ENCODE measurements at regions not wholly inside any gene's neighbourhood (a gene's known extent, or its start where the extent isn't known, plus 50 kb on each side); places are given as distances from the start of the nearest gene placed in this dataset.

- Histone ChIP-seq H3K27me3 (ENCODE audit: insufficient read depth, low read length) (no peaks in the 10 kb centered on the region), H3K4me3 (ENCODE audit: low read length) (no peak overlapping the region), H3K9me3 (ENCODE audit: low read depth, low read length) (no peaks in the 10 kb centered on the region), H3K4me1 (ENCODE audit: insufficient read depth, low read length) (no peaks in the 10 kb centered on the region)
Observed at GRCh38 chr6:121837545-121838229, 402.2 kb downstream of the GJA1 start.

GRCh38 chr6:121838842-121839241 is 403.4 kb downstream of the GJA1 start:
- H3K4me1 ChIP-seq (ENCODE audit: insufficient read depth, low read length): no peaks in the 10 kb centered on the region
- H3K27me3 ChIP-seq (ENCODE audit: insufficient read depth, low read length): no peaks in the 10 kb centered on the region
- H3K9me3 ChIP-seq (ENCODE audit: low read depth, low read length): no peaks in the 10 kb centered on the region
- H3K4me3 ChIP-seq (ENCODE audit: low read length): no peak overlapping the region

- no peaks in the 10 kb centered on the region for H3K9me3 ChIP-seq (ENCODE audit: low read depth, low read length)
- H3K4me3 ChIP-seq (ENCODE audit: low read length): no peak overlapping the region
- H3K27me3 ChIP-seq (ENCODE audit: insufficient read depth, low read length): no peaks in the 10 kb centered on the region
- H3K4me1 ChIP-seq (ENCODE audit: insufficient read depth, low read length): no peaks in the 10 kb centered on the region
Observed at GRCh38 chr6:121839896-121840295, 404.4 kb downstream of the GJA1 start.

- Histone ChIP-seq H3K9me3 (ENCODE audit: low read depth, low read length) (no peaks in the 10 kb centered on the region), H3K4me3 (ENCODE audit: low read length) (no peak overlapping the region), H3K4me1 (ENCODE audit: insufficient read depth, low read length) (no peaks in the 10 kb centered on the region), H3K27me3 (ENCODE audit: insufficient read depth, low read length) (no peaks in the 10 kb centered on the region)
Observed at GRCh38 chr6:121844898-121845297, 409.5 kb downstream of the GJA1 start.

- Histone ChIP-seq H3K4me1 (ENCODE audit: insufficient read depth, low read length) (no peaks in the 10 kb centered on the region), H3K9me3 (ENCODE audit: low read depth, low read length) (no peaks in the 10 kb centered on the region), H3K27me3 (ENCODE audit: insufficient read depth, low read length) (no peaks in the 10 kb centered on the region), H3K4me3 (ENCODE audit: low read length) (no peak overlapping the region)
Observed at GRCh38 chr6:121847806-121848522, 412.5 kb downstream of the GJA1 start.

GRCh38 chr6:121848523-121849255 is 413.2 kb downstream of the GJA1 start:
- H3K27me3 ChIP-seq (ENCODE audit: insufficient read depth, low read length): no peaks in the 10 kb centered on the region
- no peak overlapping the region for H3K4me3 ChIP-seq (ENCODE audit: low read length)
- no peaks in the 10 kb centered on the region for H3K9me3 ChIP-seq (ENCODE audit: low read depth, low read length)
- H3K4me1 ChIP-seq (ENCODE audit: insufficient read depth, low read length): no peaks in the 10 kb centered on the region

- no peaks in the 10 kb centered on the region for H3K27me3 ChIP-seq (ENCODE audit: insufficient read depth, low read length)
- no peaks in the 10 kb centered on the region for H3K4me1 ChIP-seq (ENCODE audit: insufficient read depth, low read length)
Observed at GRCh38 chr6:121849477-121849876, 414.0 kb downstream of the GJA1 start.

GRCh38 chr6:121851056-121851455 is 415.6 kb downstream of the GJA1 start:
- Histone ChIP-seq H3K27me3 (ENCODE audit: insufficient read depth, low read length) (no peaks in the 10 kb centered on the region), H3K4me3 (ENCODE audit: low read length) (no peak overlapping the region), H3K9me3 (ENCODE audit: low read depth, low read length) (no peaks in the 10 kb centered on the region), H3K4me1 (ENCODE audit: insufficient read depth, low read length) (no peaks in the 10 kb centered on the region)

More at GRCh38 chr6:121849477-121849876, 414.0 kb downstream of the GJA1 start:
- Histone ChIP-seq H3K4me3 (ENCODE audit: low read length) (no peak overlapping the region), H3K9me3 (ENCODE audit: low read depth, low read length) (no peaks in the 10 kb centered on the region)

- Histone ChIP-seq H3K4me1 (ENCODE audit: insufficient read depth, low read length) (no peaks in the 10 kb centered on the region), H3K27me3 (ENCODE audit: insufficient read depth, low read length) (no peaks in the 10 kb centered on the region), H3K9me3 (ENCODE audit: low read depth, low read length) (no peaks in the 10 kb centered on the region), H3K4me3 (ENCODE audit: low read length) (no peak overlapping the region)
Observed at GRCh38 chr6:121853686-121854085, 418.2 kb downstream of the GJA1 start.

- H3K9me3 ChIP-seq (ENCODE audit: low read depth, low read length): no peaks in the 10 kb centered on the region
- no peaks in the 10 kb centered on the region for H3K4me1 ChIP-seq (ENCODE audit: insufficient read depth, low read length)
- no peak overlapping the region for H3K4me3 ChIP-seq (ENCODE audit: low read length)
- H3K27me3 ChIP-seq (ENCODE audit: insufficient read depth, low read length): no peaks in the 10 kb centered on the region
Observed at GRCh38 chr6:121855521-121855920, 420.1 kb downstream of the GJA1 start.

GRCh38 chr6:121856296-121856695 is 420.9 kb downstream of the GJA1 start:
- no peaks in the 10 kb centered on the region for H3K4me1 ChIP-seq (ENCODE audit: insufficient read depth, low read length)
- no peaks in the 10 kb centered on the region for H3K9me3 ChIP-seq (ENCODE audit: low read depth, low read length)
- no peak overlapping the region for H3K4me3 ChIP-seq (ENCODE audit: low read length)
- no peaks in the 10 kb centered on the region for H3K27me3 ChIP-seq (ENCODE audit: insufficient read depth, low read length)

- H3K27me3 ChIP-seq (ENCODE audit: insufficient read depth, low read length): no peaks in the 10 kb centered on the region
- H3K9me3 ChIP-seq (ENCODE audit: low read depth, low read length): no peaks in the 10 kb centered on the region
- H3K4me3 ChIP-seq (ENCODE audit: low read length): no peak overlapping the region
- H3K4me1 ChIP-seq (ENCODE audit: insufficient read depth, low read length): no peaks in the 10 kb centered on the region
Observed at GRCh38 chr6:121857551-121857950, 422.1 kb downstream of the GJA1 start.

- H3K27me3 ChIP-seq (ENCODE audit: insufficient read depth, low read length): no peaks in the 10 kb centered on the region
- no peaks in the 10 kb centered on the region for H3K9me3 ChIP-seq (ENCODE audit: low read depth, low read length)
- no peaks in the 10 kb centered on the region for H3K4me1 ChIP-seq (ENCODE audit: insufficient read depth, low read length)
- no peak overlapping the region for H3K4me3 ChIP-seq (ENCODE audit: low read length)
Observed at GRCh38 chr6:121858310-121858709, 422.9 kb downstream of the GJA1 start.

GRCh38 chr6:121858986-121859385 is 423.5 kb downstream of the GJA1 start:
- no peaks in the 10 kb centered on the region for H3K4me1 ChIP-seq (ENCODE audit: insufficient read depth, low read length)
- H3K9me3 ChIP-seq (ENCODE audit: low read depth, low read length): no peaks in the 10 kb centered on the region
- no peak overlapping the region for H3K4me3 ChIP-seq (ENCODE audit: low read length)
- H3K27me3 ChIP-seq (ENCODE audit: insufficient read depth, low read length): no peaks in the 10 kb centered on the region

GRCh38 chr6:121865811-121866210 is 430.4 kb downstream of the GJA1 start:
- no peaks in the 10 kb centered on the region for H3K27me3 ChIP-seq (ENCODE audit: insufficient read depth, low read length)

More at GRCh38 chr6:121865811-121866210, 430.4 kb downstream of the GJA1 start:
- Histone ChIP-seq H3K4me1 (ENCODE audit: insufficient read depth, low read length) (no peaks in the 10 kb centered on the region), H3K4me3 (ENCODE audit: low read length) (no peak overlapping the region), H3K9me3 (ENCODE audit: low read depth, low read length) (no peaks in the 10 kb centered on the region)
